T1000 (cell line): ENCODE measurements at regions not wholly inside any gene's neighbourhood (a gene's known extent, or its start where the extent isn't known, plus 50 kb on each side); places are given as distances from the start of the nearest gene placed in this dataset.
A peak's percentile ranks its signal among the peaks of the same experiment; 100 is the strongest.

ENCODE experiments used
- DNase-seq: peaks from one replicate; lab custom pipeline; 2025; ENCODE audit warnings: mixed read lengths; lab: John Stamatoyannopoulos, UW

- DNase-seq = no peak
Observed at GRCh38 chr1:81699234-81699633, 101.5 kb upstream of the ADGRL2 start.

- DNase-seq = peak; percentile 16
Observed at GRCh38 chr1:81695741-81696140, 105.0 kb upstream of the ADGRL2 start.

- DNase-seq = no peak
Observed at GRCh38 chr1:81693316-81693715, 107.4 kb upstream of the ADGRL2 start.

- no peak for DNase-seq
Observed at GRCh38 chr1:81690676-81691453, 109.9 kb upstream of the ADGRL2 start.

- DNase-seq = no peak
Observed at GRCh38 chr1:81689531-81689941, 111.2 kb upstream of the ADGRL2 start.

- no peak for DNase-seq
Observed at GRCh38 chr1:81682490-81682889, 118.2 kb upstream of the ADGRL2 start.

- DNase-seq = no peak
Observed at GRCh38 chr1:81681601-81682266, 119.0 kb upstream of the ADGRL2 start.

GRCh38 chr1:81681114-81681513, 119.6 kb upstream of the ADGRL2 start:
- DNase-seq = no peak

- DNase-seq = no peak
Observed at GRCh38 chr1:81679942-81680341, 120.8 kb upstream of the ADGRL2 start.

GRCh38 chr1:81678779-81679178, 122.0 kb upstream of the ADGRL2 start:
- no peak for DNase-seq

- no peak for DNase-seq
Observed at GRCh38 chr1:81672766-81673165, 128.0 kb upstream of the ADGRL2 start.

GRCh38 chr1:81671038-81671437, 129.7 kb upstream of the ADGRL2 start:
- no peak for DNase-seq

- peak; percentile 43 for DNase-seq
Observed at GRCh38 chr1:81670286-81670685, 130.4 kb upstream of the ADGRL2 start.

GRCh38 chr1:81666586-81666985, 134.1 kb upstream of the ADGRL2 start:
- no peak for DNase-seq

- no peak for DNase-seq
Observed at GRCh38 chr1:81664341-81664740, 136.4 kb upstream of the ADGRL2 start.

- DNase-seq = no peak
Observed at GRCh38 chr1:81662913-81663526, 137.7 kb upstream of the ADGRL2 start.

GRCh38 chr1:81660286-81660685, 140.4 kb upstream of the ADGRL2 start:
- DNase-seq = no peak

GRCh38 chr1:81654657-81655056, 146.1 kb upstream of the ADGRL2 start:
- DNase-seq = no peak

- DNase-seq = no peak
Observed at GRCh38 chr1:81654147-81654546, 146.6 kb upstream of the ADGRL2 start.

GRCh38 chr1:81650776-81651175, 150.0 kb upstream of the ADGRL2 start:
- no peak for DNase-seq

- no peak for DNase-seq
Observed at GRCh38 chr1:81635816-81636215, 164.9 kb upstream of the ADGRL2 start.

GRCh38 chr1:81634294-81634693, 166.4 kb upstream of the ADGRL2 start:
- no peak for DNase-seq

GRCh38 chr1:81619156-81619555, 181.6 kb upstream of the ADGRL2 start:
- DNase-seq = no peak
